SH-SY5Y (cell line): ENCODE measurements at regions not wholly inside any gene's neighbourhood (a gene's known extent, or its start where the extent isn't known, plus 50 kb on each side); places are given as distances from the start of the nearest gene placed in this dataset.

Experiments
- GATA2 ChIP-seq: IDR thresholded peaks from 2 replicates; pipeline ENCODE4 v1.6.1; 2011; ENCODE audit warnings: mild to moderate bottlenecking, low read depth, low read length
- GATA3 ChIP-seq: IDR thresholded peaks from 2 replicates; pipeline ENCODE4 v1.6.1; 2011; ENCODE audit warnings: low read depth, mild to moderate bottlenecking, low read length, moderate library complexity

GRCh38 chr3:178417736-178418135, 118.5 kb upstream of the KCNMB2 start:
- no peak for TF ChIP-seq GATA3
- TF ChIP-seq GATA2 = no peak
